Common myeloid progenitor, CD34-positive (primary cell): ENCODE measurements at regions not wholly inside any gene's neighbourhood (a gene's known extent, or its start where the extent isn't known, plus 50 kb on each side); places are given as distances from the start of the nearest gene placed in this dataset.

Source experiments
- CTCF ChIA-PET: fragments of 350-600 bp; sonication (Branson Sonifier 250); formaldehyde crosslinking; loops from one replicate; lab custom pipeline; 2021; ENCODE audit warnings: antibody characterized with exemption; lab: Charles Lee
- POLR2A ChIA-PET: fragments of 350-600 bp; sonication (Branson Sonifier 250); formaldehyde crosslinking; loops from one replicate; lab custom pipeline; 2021; ENCODE audit warnings: antibody characterized with exemption; lab: Charles Lee
- DNase-seq, 3 donors: peaks; one replicate each; pipeline versions ENCODE4 v3.0.0 to v3.0.0-alpha.2; 2013
- H3K27ac ChIP-seq, 2 experiments: 1 replicate in 1 of 2; 2 replicates in 1 of 2; pipeline ENCODE4 v1.7.0; 2013; ENCODE audit warnings: inconsistent platforms in 2 of 2, low read length in 2 of 2, mild to moderate bottlenecking in 2 of 2, low read depth in 1 of 2, moderate library complexity in 1 of 2; ENCODE audit not compliant: severe bottlenecking in 2 of 2, insufficient read depth in 1 of 2, poor library complexity in 1 of 2
- H3K27me3 ChIP-seq, 5 experiments: replicated peaks in 2 of 5; 1 replicate in 3 of 5; 2 replicates in 2 of 5; pipeline versions ENCODE4 v1.6.1 to v1.7.0; 2013; ENCODE audit warnings: low read length in 4 of 5, mild to moderate bottlenecking in 2 of 5, moderate library complexity in 2 of 5, inconsistent platforms in 1 of 5; ENCODE audit not compliant: insufficient read depth in 5 of 5, control insufficient read depth in 4 of 5
- H3K36me3 ChIP-seq, 4 experiments: 1 replicate in 2 of 4; 2 replicates in 2 of 4; pipeline versions ENCODE4 v1.6.1 to v1.7.0; 2013; ENCODE audit warnings: low read length in 3 of 4, control low read depth in 1 of 4, mild to moderate bottlenecking in 1 of 4; ENCODE audit not compliant: control insufficient read depth in 4 of 4, insufficient read depth in 4 of 4
- H3K4me1 ChIP-seq, 4 experiments: 1 replicate in 3 of 4; 2 replicates in 1 of 4; pipeline versions ENCODE4 v1.6.1 to v1.7.1; 2013; ENCODE audit warnings: low read length in 3 of 4, mild to moderate bottlenecking in 3 of 4, control low read depth in 1 of 4, inconsistent platforms in 1 of 4, moderate library complexity in 1 of 4; ENCODE audit not compliant: control insufficient read depth in 4 of 4, insufficient read depth in 4 of 4; ENCODE audit errors: control extremely low read depth in 1 of 4
- H3K4me3 ChIP-seq, 7 experiments: 1 replicate in 4 of 7; 2 replicates in 3 of 7; pipeline versions ENCODE4 v1.5.1 to v1.7.0; 2013; ENCODE audit warnings: mild to moderate bottlenecking in 7 of 7, low read length in 6 of 7, moderate library complexity in 6 of 7, inconsistent platforms in 2 of 7, low read depth in 2 of 7, control low read depth in 1 of 7; ENCODE audit not compliant: insufficient read depth in 4 of 7, control insufficient read depth in 1 of 7; ENCODE audit errors: extremely low read depth in 1 of 7
- H3K9me3 ChIP-seq, 5 experiments: 1 replicate in 4 of 5; 2 replicates in 1 of 5; pipeline versions ENCODE4 v1.6.1 to v1.7.1; 2013; ENCODE audit warnings: low read length in 4 of 5, mild to moderate bottlenecking in 2 of 5, inconsistent platforms in 1 of 5, low read depth in 1 of 5, moderate library complexity in 1 of 5; ENCODE audit not compliant: control insufficient read depth in 4 of 5, insufficient read depth in 2 of 5; ENCODE audit errors: control extremely low read depth in 1 of 5
- WGBS: methylation state at CpG from one replicate; pipeline ENCODE4 v1.1.5; 2013; ENCODE audit not compliant: insufficient coverage; 5-methylcytosine and 5-hydroxymethylcytosine counted together

DNA sequence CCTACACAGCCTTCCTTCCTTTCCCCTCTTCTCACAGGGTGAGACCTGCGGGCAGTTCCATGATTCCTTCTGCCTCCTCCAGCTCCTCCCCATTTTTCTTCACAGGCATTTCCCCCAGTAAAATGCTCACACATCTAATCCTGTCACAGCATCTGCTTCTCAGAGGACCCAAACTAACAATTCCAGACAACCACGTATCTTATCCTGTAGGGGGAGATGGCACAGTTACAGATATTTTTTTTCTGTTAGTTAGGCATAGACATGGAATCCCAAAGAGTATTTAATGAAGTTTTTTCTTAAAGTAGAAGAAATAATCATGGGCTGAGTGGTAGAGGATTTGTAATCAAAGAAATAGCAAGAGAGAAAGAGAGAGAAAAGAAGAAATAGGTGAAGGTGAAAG is 373.1 kb upstream of the ADAMTS9 start:
- Histone ChIP-seq H3K27ac (no peak overlapping the region), H3K9me3 (no peaks in the 10 kb centered on the region), H3K36me3 (no peaks in the 10 kb centered on the region), H3K4me3 (no peak overlapping the region), H3K4me1 (no peaks in the 10 kb centered on the region), H3K27me3 (no peaks in the 10 kb centered on the region)
- CTCF ChIA-PET, result no interaction called here
- DNase-seq, result no peak
- POLR2A ChIA-PET, result no interaction called here
- WGBS, result 100% methylated on average over 2 of the region's 2 CpGs

DNA sequence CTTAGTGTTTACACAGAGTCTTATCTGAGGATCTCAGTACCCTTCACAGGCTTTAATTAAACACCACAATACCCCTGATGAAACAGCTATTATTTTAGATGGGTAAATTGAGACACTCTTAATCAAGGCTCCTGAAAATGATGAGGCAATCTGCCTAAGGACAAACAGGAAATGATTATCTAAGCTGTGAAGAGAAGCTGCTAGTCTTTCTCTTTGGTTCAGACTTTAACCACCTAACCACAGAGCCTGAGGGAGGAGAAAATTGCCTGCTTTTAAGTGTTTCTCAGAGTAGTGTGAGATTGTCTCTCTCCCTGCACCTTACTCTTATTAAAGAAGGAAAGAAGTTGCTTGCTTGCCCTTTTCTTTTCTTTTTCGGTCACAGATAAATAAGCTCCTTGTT is 364.3 kb upstream of the ADAMTS9 start:
- WGBS, result no CpG with 5 or more reads among the region's 1 CpG

DNA sequence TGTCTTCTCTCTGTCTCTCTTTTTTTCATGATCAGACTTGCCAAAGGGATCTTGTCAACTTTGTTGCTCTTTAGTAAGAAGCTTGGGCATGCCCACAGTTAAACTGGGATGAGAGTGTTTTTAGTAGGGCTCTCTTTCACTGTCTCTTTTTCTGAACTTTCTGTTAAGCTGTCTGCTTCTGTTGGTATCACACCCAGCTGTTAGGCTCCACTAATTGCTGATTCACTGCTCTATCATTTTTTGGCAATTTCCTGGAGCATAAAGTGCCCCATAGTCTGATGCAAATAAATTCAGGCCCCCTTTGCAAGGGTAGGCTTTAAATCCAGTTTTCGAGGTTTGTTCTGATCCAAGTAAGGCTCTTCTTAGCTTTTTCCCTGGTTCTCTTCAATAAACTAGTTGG is 360.4 kb upstream of the ADAMTS9 start:
- POLR2A ChIA-PET, result no interaction called here
- no peak overlapping the region for H3K27ac ChIP-seq
- no peaks in the 10 kb centered on the region for H3K36me3 ChIP-seq
- no peaks in the 10 kb centered on the region for H3K4me1 ChIP-seq
- H3K4me3 ChIP-seq, result no peak overlapping the region
- no peak for DNase-seq
- H3K27me3 ChIP-seq, result no peaks in the 10 kb centered on the region
- CTCF ChIA-PET, result no interaction called here
- H3K9me3 ChIP-seq, result peaks cover 0 to 6% (median 3%) of the 10 kb centered on the region in 5 experiments
- WGBS, result 100% methylated on average over 1 of the region's 1 CpG

More for the DNA sequence above, 364.3 kb upstream of the ADAMTS9 start:
- DNase-seq, result no peak
- Histone ChIP-seq H3K27me3 (no peaks in the 10 kb centered on the region), H3K4me3 (no peak overlapping the region), H3K4me1 (no peaks in the 10 kb centered on the region), H3K36me3 (no peaks in the 10 kb centered on the region), H3K27ac (no peak overlapping the region), H3K9me3 (peaks cover 0 to 6% (median 3%) of the 10 kb centered on the region in 5 experiments)
- ChIA-PET POLR2A (no interaction called here), CTCF (interaction anchor here (1.2 kb wide), 1 partner anchor 10 kb away, joined by 3 read pairs; no protein-coding TSS in a partner anchor)

DNA sequence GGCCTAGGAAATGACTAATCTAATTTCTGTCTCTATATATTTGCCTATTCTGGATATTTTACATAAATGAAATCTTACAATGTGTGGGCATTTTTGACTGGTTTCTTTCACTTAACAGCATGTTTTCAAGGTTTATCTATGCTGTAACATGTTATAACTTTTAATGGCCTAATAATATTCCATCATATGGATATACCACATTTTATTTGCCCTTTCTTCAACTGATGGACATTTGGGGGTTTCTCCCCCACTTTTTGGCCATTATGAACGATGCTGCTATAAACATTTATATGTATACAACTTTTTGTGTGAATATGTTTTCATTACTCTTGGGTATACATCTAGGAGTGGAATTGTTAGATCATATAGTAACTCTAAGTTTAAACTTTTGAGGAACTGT is 357.3 kb upstream of the ADAMTS9 start:
- no peak overlapping the region for H3K27ac ChIP-seq
- no peaks in the 10 kb centered on the region for H3K27me3 ChIP-seq
- no peaks in the 10 kb centered on the region for H3K4me1 ChIP-seq
- WGBS, result no CpG with 5 or more reads among the region's 1 CpG
- H3K4me3 ChIP-seq, result no peak overlapping the region
- H3K36me3 ChIP-seq, result no peaks in the 10 kb centered on the region
- peaks cover 0 to 2% (median 0%) of the 10 kb centered on the region in 5 experiments for H3K9me3 ChIP-seq
- POLR2A ChIA-PET, result no interaction called here
- CTCF ChIA-PET, result no interaction called here
- DNase-seq, result no peak

DNA sequence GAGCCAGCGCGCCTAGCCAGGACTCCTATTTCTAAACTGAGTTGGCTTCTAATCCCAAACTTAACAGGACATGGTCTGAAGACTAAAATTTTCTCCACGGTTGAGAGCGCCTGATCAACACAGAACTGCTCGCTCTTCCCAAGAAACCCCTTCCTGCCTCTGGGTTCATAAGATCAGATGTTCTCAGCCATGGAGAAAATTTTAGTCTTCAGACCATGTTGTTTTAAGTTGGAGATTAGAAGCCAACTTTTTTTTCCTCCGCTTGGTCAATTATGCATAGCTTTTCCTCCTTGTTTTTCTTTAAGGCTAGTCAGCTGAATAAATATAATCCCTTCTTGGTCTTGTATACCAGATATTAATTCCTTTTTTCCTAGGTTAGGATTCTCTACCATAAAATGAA is 356.6 kb upstream of the ADAMTS9 start:
- H3K27me3 ChIP-seq, result no peaks in the 10 kb centered on the region
- H3K4me3 ChIP-seq, result no peak overlapping the region
- H3K4me1 ChIP-seq, result no peaks in the 10 kb centered on the region
- H3K27ac ChIP-seq, result no peak overlapping the region
- no peak for DNase-seq
- WGBS, result 93% methylated on average over 5 of the region's 6 CpGs
- POLR2A ChIA-PET, result no interaction called here
- no peaks in the 10 kb centered on the region for H3K9me3 ChIP-seq
- no peaks in the 10 kb centered on the region for H3K36me3 ChIP-seq
- CTCF ChIA-PET, result no interaction called here

DNA sequence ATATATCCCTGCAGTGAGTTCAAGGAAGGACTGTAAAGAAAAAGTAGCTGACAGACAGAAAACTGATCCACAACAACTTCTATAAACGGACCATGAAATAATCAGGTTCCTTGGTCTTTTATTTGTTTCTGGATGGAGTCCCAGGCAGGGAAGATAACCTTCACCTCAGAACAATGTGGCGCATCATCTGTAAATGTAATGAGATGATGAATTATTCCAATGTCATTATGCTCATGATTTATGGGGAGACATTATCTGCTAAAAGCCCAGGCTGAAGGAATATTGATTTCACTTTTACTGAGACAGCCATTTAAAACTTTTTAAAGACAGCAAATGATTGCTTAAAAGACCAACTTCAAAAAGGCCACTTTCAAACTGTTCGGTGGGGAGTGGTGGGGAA is 354.9 kb upstream of the ADAMTS9 start:
- Histone ChIP-seq H3K27me3 (no peaks in the 10 kb centered on the region), H3K36me3 (no peaks in the 10 kb centered on the region), H3K27ac (no peak overlapping the region), H3K4me3 (no peak overlapping the region), H3K9me3 (no peaks in the 10 kb centered on the region), H3K4me1 (no peaks in the 10 kb centered on the region)
- POLR2A ChIA-PET, result no interaction called here
- 90% methylated on average over 2 of the region's 3 CpGs for WGBS
- CTCF ChIA-PET, result interaction anchor here (1.2 kb wide), 1 partner anchor 10 kb away, joined by 3 read pairs; no protein-coding TSS in a partner anchor
- DNase-seq, result no peak

DNA sequence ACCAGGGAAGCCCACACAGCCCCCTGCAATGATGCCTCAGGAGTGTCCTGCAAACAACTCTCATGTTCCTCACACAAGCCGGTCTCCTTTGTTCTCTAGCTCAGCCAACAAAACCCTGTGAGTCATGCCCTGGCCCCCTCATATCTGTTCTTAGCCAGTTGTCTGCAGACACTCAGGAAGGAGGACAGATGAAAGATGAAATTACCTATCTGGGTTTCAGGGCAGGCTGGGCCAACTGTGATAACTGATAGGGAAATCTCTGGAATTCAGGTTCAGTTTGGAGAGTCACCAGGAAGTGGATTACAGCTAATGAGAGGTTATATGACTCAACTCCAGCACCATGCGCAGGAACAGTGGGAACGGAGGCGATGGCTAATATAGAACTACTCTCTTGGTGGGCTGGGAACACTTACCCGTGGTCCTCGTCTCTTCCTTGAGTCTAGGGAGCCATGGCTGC is 352.0 kb upstream of the ADAMTS9 start:
- Histone ChIP-seq H3K27me3 (no peaks in the 10 kb centered on the region), H3K4me1 (no peaks in the 10 kb centered on the region), H3K27ac (no peak overlapping the region), H3K9me3 (no peaks in the 10 kb centered on the region), H3K4me3 (no peak overlapping the region), H3K36me3 (no peaks in the 10 kb centered on the region)
- 94% methylated on average over 4 of the region's 6 CpGs for WGBS
- DNase-seq, result no peak
- ChIA-PET POLR2A (no interaction called here), CTCF (no interaction called here)
